ENCODE measurements at regions not wholly inside any gene's neighbourhood (a gene's known extent, or its start where the extent isn't known, plus 50 kb on each side); places are given as distances from the start of the nearest gene placed in this dataset.

- TF ChIP-seq EP300 (IDR thresholded peaks at IDR 0.05) = no peak
- TF ChIP-seq, protein P1, sequence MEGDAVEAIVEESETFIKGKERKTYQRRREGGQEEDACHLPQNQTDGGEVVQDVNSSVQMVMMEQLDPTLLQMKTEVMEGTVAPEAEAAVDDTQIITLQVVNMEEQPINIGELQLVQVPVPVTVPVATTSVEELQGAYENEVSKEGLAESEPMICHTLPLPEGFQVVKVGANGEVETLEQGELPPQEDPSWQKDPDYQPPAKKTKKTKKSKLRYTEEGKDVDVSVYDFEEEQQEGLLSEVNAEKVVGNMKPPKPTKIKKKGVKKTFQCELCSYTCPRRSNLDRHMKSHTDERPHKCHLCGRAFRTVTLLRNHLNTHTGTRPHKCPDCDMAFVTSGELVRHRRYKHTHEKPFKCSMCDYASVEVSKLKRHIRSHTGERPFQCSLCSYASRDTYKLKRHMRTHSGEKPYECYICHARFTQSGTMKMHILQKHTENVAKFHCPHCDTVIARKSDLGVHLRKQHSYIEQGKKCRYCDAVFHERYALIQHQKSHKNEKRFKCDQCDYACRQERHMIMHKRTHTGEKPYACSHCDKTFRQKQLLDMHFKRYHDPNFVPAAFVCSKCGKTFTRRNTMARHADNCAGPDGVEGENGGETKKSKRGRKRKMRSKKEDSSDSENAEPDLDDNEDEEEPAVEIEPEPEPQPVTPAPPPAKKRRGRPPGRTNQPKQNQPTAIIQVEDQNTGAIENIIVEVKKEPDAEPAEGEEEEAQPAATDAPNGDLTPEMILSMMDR (IDR thresholded peaks at IDR 0.05) = no peak
Measured at GRCh38 chr14:101506926-101507835, 54.1 kb upstream of the DIO3 start.
